GM12878 (cell line): ENCODE measurements at regions not wholly inside any gene's neighbourhood (a gene's known extent, or its start where the extent isn't known, plus 50 kb on each side); places are given as distances from the start of the nearest gene placed in this dataset.

Source experiments
- ATAC-seq: fragments of 200-7000 bp; cut with Tn5 transposase; 3 replicates; pipeline ENCODE4 v1.9.1; 2020; ENCODE audit warnings: mild to moderate bottlenecking, moderate library complexity
- BruUV-seq: library from RNA; stranded (reverse); fragments of 400-500 nt; replicated peaks from 2 replicates; lab custom pipeline; 2021; lab: Mats Ljungman, UMichigan
- CTCF ChIA-PET: fragments of 300-600 bp; sonication (Branson Sonifier 250); formaldehyde crosslinking; extraction: SDS; loops from one replicate; lab custom pipeline; 2021; ENCODE audit warnings: inconsistent platforms; lab: Yijun Ruan, JAX
- POLR2A ChIA-PET: fragments of 350-600 bp; formaldehyde crosslinking; extraction: SDS; loops from one replicate; lab custom pipeline; 2021; ENCODE audit warnings: inconsistent platforms; lab: Charles Lee
- RAD21 ChIA-PET: fragments of 300-600 bp; sonication (Branson Sonifier 250); formaldehyde crosslinking; loops from one replicate; lab custom pipeline; 2023; ENCODE audit warnings: antibody characterized with exemption; ENCODE audit not compliant: unreplicated experiment; lab: Charles Lee
- SMC1A ChIA-PET: fragments of 300-600 bp; sonication (Branson Sonifier 250); formaldehyde crosslinking; loops from one replicate; lab custom pipeline; 2023; ENCODE audit not compliant: unreplicated experiment, uncharacterized antibody; lab: Charles Lee
- DNase-seq: peaks from one replicate; pipeline ENCODE4 v3.0.0-alpha.2; 2011; ENCODE audit warnings: low read depth, low spot score
- FAIRE-seq: peaks from 3 replicates; lab custom pipeline; 2011; peaks lifted over from hg19 to GRCh38; lab: Jason Lieb, UNC
- H2AFZ ChIP-seq: 2 replicates; pipeline ENCODE4 v1.6.0; 2011; ENCODE audit warnings: low read depth, low read length, control low read depth; ENCODE audit not compliant: control insufficient read depth
- H3K27ac ChIP-seq: 2 replicates; pipeline ENCODE4 v1.5.1; 2011; ENCODE audit warnings: control low read depth; ENCODE audit not compliant: control insufficient read depth, insufficient read depth
- H3K27me3 ChIP-seq, 2 experiments: replicated peaks in 1 of 2; 2 replicates each; pipeline versions ENCODE4 v1.6.0 to v1.6.1; 2011; ENCODE audit warnings: low read length in 1 of 2; ENCODE audit not compliant: control insufficient read depth in 2 of 2, insufficient read depth in 2 of 2
- H3K36me3 ChIP-seq, 2 experiments: 2 replicates each; pipeline ENCODE4 v1.5.1; 2011; ENCODE audit warnings: low read length in 1 of 2; ENCODE audit not compliant: control insufficient read depth in 2 of 2, insufficient read depth in 2 of 2
- H3K4me1 ChIP-seq: 2 replicates; pipeline ENCODE4 v1.6.1; 2011; ENCODE audit warnings: mild to moderate bottlenecking, low read length, moderate library complexity, mixed read lengths; ENCODE audit not compliant: control insufficient read depth, insufficient read depth
- H3K4me2 ChIP-seq: 2 replicates; pipeline ENCODE4 v1.6.0; 2011; ENCODE audit warnings: control low read depth; ENCODE audit not compliant: control insufficient read depth, insufficient read depth
- H3K4me3 ChIP-seq: fragments of 200-600 bp; sonication (generic); 2 replicates; pipeline ENCODE4 v1.5.1; 2016
- H3K79me2 ChIP-seq: 2 replicates; pipeline ENCODE4 v1.6.0; 2011; ENCODE audit warnings: low read length; ENCODE audit not compliant: control insufficient read depth, insufficient read depth
- H3K9ac ChIP-seq: 2 replicates; pipeline ENCODE4 v1.8.0; 2011; ENCODE audit warnings: low read length, control low read depth, mixed read lengths; ENCODE audit not compliant: control insufficient read depth, insufficient read depth
- H3K9me3 ChIP-seq: replicated peaks from 3 replicates; pipeline ENCODE4 v1.5.1; 2011; ENCODE audit warnings: mild to moderate bottlenecking, low read length; ENCODE audit not compliant: control insufficient read depth, insufficient read depth
- H4K20me1 ChIP-seq: 2 replicates; pipeline ENCODE4 v1.6.0; 2011; ENCODE audit not compliant: control insufficient read depth, insufficient read depth
- EP300 ChIP-seq, 2 experiments: fragments of 150-350 bp in 1 of 2; IDR thresholded peaks; 2 replicates each; pipeline ENCODE4 v1.6.1; 2011 to 2012; ENCODE audit warnings: low read depth in 2 of 2, low read length in 2 of 2, borderline replicate concordance in 1 of 2, improper control_type of control experiment in 1 of 2, inconsistent platforms in 1 of 2; ENCODE audit not compliant: control insufficient read depth in 1 of 2
- ETV6 ChIP-seq, 2 experiments: fragments of 450-650 bp in 1 of 2; IDR thresholded peaks in 1 of 2; conservative IDR thresholded peaks in 1 of 2; 2 replicates each; pipeline ENCODE4 v1.6.1; 2014; ENCODE audit warnings: antibody characterized with exemption in 1 of 2, borderline replicate concordance in 1 of 2, low read depth in 1 of 2, mild to moderate bottlenecking in 1 of 2, moderate library complexity in 1 of 2
- GABPA ChIP-seq: IDR thresholded peaks from 2 replicates; pipeline ENCODE4 v1.6.1; 2014; ENCODE audit warnings: antibody characterized with exemption, low read depth, mild to moderate bottlenecking, inconsistent platforms
- HDAC6 ChIP-seq: fragments of 200-600 bp; sonication (generic); IDR thresholded peaks from one replicate; pipeline ENCODE4 v1.8.0; 2017; ENCODE audit warnings: antibody characterized with exemption; ENCODE audit not compliant: unreplicated experiment
- IRF3 ChIP-seq: fragments of 450-650 bp; IDR thresholded peaks from 2 replicates; pipeline ENCODE4 v1.6.1; 2014; ENCODE audit warnings: mild to moderate bottlenecking
- NR2F1 ChIP-seq: fragments of 450-650 bp; conservative IDR thresholded peaks from 2 replicates; pipeline ENCODE4 v1.6.1; 2017; ENCODE audit warnings: mild to moderate bottlenecking
- PAX8 ChIP-seq: fragments of 450-650 bp; IDR thresholded peaks from 2 replicates; pipeline ENCODE4 v1.6.1; 2017; ENCODE audit warnings: mild to moderate bottlenecking, moderate library complexity
- PML ChIP-seq: IDR thresholded peaks from 2 replicates; pipeline ENCODE4 v1.6.1; 2012; ENCODE audit warnings: low read length, inconsistent platforms
- RAD21 ChIP-seq: IDR thresholded peaks from 2 replicates; pipeline ENCODE4 v1.6.1; 2011; ENCODE audit warnings: mild to moderate bottlenecking, low read depth, low read length, moderate library complexity; ENCODE audit not compliant: insufficient read depth
- RB1 ChIP-seq: fragments of 450-650 bp; formaldehyde crosslinking; IDR thresholded peaks from 2 replicates; pipeline ENCODE4 v1.6.1; 2017; ENCODE audit warnings: mild to moderate bottlenecking, borderline replicate concordance
- STAT3 ChIP-seq: IDR thresholded peaks from 2 replicates; pipeline ENCODE4 v1.6.1; 2011; ENCODE audit warnings: low read depth, low read length, improper control_type of control experiment
- ZBED1 ChIP-seq: IDR thresholded peaks from 2 replicates; pipeline ENCODE4 v1.6.1; 2016; ENCODE audit warnings: borderline replicate concordance
- ZNF274 ChIP-seq: IDR thresholded peaks from one replicate; pipeline ENCODE4 v1.8.0; 2011; ENCODE audit not compliant: insufficient read length, insufficient read depth
- WGBS: methylation state at CpG from one replicate; pipeline ENCODE4 v1.1.6; 2016; ENCODE audit warnings: low lambda C conversion rate; ENCODE audit not compliant: insufficient replicate concordance, insufficient coverage; ENCODE audit errors: missing lambda C conversion rate; 5-methylcytosine and 5-hydroxymethylcytosine counted together
- in situ Hi-C: fragments of 300-500 bp; cut with MboI; formaldehyde crosslinking; loops from 9 replicates; pipeline ENCODE4 v1.14.3; 2018; ENCODE audit warnings: mixed read lengths
- intact Hi-C: fragments of 100-400 bp; cut with micrococcal nuclease; formaldehyde crosslinking; loops from one replicate; pipeline ENCODE4 v1.14.2; 2022; ENCODE audit not compliant: unreplicated experiment
- TF ChIP-seq, protein P1 (sequence below): fragments of 450-650 bp; IDR thresholded peaks from 2 replicates; pipeline ENCODE4 v1.6.1; 2017; ENCODE audit warnings: mild to moderate bottlenecking
- TF ChIP-seq, protein P2 (sequence below): fragments of 450-650 bp; formaldehyde crosslinking; IDR thresholded peaks from 2 replicates; pipeline ENCODE4 v1.4.0; 2022; ENCODE audit warnings: mild to moderate bottlenecking, moderate library complexity
- TF ChIP-seq, protein P3 (sequence below): IDR thresholded peaks from 2 replicates; pipeline ENCODE4 v1.6.1; 2011; ENCODE audit warnings: low read depth, mild to moderate bottlenecking, low read length, moderate library complexity, borderline replicate concordance; ENCODE audit errors: extremely low read depth

DNA sequence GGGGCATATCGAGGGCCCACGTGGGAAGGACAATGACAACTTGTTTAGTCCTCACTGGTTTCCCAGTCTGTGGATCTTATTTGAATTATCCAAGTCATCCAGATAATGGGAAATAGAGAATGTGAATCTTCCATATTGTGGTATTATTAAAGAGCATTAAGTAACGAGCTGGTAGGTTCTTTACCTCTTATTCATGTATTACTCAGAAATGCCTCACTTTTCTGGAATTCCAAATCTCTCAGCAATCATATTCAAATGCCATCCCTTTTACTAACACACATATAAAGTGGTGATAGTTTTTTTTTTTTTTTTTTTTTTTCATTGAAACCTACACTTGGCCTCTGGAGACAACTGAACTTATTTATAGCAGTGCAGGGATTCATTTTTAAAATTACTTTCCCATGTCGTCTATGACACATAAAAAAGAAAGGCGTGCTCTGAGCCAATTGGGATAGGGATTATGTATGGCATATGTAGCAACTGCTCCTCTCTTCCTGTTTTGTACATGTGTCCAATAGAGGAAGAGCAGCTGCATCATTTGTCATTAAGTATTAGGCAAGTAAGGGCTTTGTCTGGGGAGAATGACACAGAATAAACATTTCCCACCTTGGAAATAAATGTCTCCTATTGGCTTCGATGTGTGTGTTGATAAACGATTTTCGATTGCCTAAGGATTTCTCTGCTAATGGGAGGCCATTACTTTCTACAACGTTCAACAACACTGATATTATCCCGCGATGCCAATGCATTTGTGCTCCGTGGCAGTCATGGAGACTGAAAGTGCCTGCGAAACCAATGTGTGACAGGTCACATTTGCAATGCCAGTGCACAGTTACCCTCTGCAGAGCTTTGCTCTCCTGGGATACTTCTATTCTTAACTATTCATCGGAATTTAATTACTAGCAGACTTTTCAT lies 78.6 kb upstream of the IFNG-AS1 start:
- Histone ChIP-seq H3K36me3 (no peaks in the 10 kb centered on the region), H3K27ac (no peak overlapping the region), H3K4me2 (no peak overlapping the region), H3K9me3 (no peaks in the 10 kb centered on the region), H3K79me2 (no peaks in the 10 kb centered on the region), H2AFZ (no peak overlapping the region), H3K27me3 (no peaks in the 10 kb centered on the region), H3K4me3 (no peak overlapping the region), H4K20me1 (no peaks in the 10 kb centered on the region), H3K4me1 (no peaks in the 10 kb centered on the region), H3K9ac (no peak overlapping the region)
- TF ChIP-seq EP300 (IDR thresholded peaks at IDR 0.05; ENCODE audit: borderline replicate concordance in 1 of 2, control insufficient read depth in 1 of 2, low read depth in 2 of 2, low read length in 2 of 2) (no peak), STAT3 (no peak), PML (no peak), GABPA (no peak), RB1 (no peak), RAD21 (no peak), HDAC6 (no peak), ZNF274 (no peak), NR2F1 (no peak), PAX8 (no peak), IRF3 (no peak), ZBED1 (no peak), ETV6 (conservative IDR thresholded peaks at IDR 0.05 in 1 of 2, IDR thresholded peaks at IDR 0.05 in 1 of 2; ENCODE audit: borderline replicate concordance in 1 of 2, low read depth in 1 of 2) (no peak)
- TF ChIP-seq, protein P1, sequence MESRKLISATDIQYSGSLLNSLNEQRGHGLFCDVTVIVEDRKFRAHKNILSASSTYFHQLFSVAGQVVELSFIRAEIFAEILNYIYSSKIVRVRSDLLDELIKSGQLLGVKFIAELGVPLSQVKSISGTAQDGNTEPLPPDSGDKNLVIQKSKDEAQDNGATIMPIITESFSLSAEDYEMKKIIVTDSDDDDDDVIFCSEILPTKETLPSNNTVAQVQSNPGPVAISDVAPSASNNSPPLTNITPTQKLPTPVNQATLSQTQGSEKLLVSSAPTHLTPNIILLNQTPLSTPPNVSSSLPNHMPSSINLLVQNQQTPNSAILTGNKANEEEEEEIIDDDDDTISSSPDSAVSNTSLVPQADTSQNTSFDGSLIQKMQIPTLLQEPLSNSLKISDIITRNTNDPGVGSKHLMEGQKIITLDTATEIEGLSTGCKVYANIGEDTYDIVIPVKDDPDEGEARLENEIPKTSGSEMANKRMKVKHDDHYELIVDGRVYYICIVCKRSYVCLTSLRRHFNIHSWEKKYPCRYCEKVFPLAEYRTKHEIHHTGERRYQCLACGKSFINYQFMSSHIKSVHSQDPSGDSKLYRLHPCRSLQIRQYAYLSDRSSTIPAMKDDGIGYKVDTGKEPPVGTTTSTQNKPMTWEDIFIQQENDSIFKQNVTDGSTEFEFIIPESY = no peak
- TF ChIP-seq, protein P2, sequence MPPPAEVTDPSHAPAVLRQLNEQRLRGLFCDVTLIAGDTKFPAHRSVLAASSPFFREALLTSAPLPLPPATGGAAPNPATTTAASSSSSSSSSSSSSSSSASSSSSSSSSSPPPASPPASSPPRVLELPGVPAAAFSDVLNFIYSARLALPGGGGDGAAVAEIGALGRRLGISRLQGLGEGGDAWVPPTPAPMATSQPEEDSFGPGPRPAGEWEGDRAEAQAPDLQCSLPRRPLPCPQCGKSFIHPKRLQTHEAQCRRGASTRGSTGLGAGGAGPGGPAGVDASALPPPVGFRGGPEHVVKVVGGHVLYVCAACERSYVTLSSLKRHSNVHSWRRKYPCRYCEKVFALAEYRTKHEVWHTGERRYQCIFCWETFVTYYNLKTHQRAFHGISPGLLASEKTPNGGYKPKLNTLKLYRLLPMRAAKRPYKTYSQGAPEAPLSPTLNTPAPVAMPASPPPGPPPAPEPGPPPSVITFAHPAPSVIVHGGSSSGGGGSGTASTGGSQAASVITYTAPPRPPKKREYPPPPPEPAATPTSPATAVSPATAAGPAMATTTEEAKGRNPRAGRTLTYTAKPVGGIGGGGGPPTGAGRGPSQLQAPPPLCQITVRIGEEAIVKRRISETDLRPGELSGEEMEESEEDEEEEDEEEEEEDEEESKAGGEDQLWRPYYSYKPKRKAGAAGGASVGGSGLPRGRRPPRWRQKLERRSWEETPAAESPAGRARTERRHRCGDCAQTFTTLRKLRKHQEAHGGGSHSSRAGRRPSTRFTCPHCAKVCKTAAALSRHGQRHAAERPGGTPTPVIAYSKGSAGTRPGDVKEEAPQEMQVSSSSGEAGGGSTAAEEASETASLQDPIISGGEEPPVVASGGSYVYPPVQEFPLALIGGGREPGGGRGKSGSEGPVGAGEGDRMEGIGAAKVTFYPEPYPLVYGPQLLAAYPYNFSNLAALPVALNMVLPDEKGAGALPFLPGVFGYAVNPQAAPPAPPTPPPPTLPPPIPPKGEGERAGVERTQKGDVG (CRISPR knock-in tag) = no peak
- TF ChIP-seq, protein P3, sequence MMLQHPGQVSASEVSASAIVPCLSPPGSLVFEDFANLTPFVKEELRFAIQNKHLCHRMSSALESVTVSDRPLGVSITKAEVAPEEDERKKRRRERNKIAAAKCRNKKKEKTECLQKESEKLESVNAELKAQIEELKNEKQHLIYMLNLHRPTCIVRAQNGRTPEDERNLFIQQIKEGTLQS = no peak
- no TSS peak for BruUV-seq
- WGBS = 48% methylated on average over 14 of the region's 14 CpGs
- SMC1A ChIA-PET = no interaction called here
- in situ Hi-C loops = no loop called here
- ATAC-seq (no peak), FAIRE-seq (no peak), DNase-seq (no peak)
- intact Hi-C loops = no loop called here
- POLR2A ChIA-PET = no interaction called here
- CTCF ChIA-PET = no interaction called here
- RAD21 ChIA-PET = no interaction called here
